Urinary bladder (tissue), 3 donors: ENCODE measurements at regions not wholly inside any gene's neighbourhood (a gene's known extent, or its start where the extent isn't known, plus 50 kb on each side); places are given as distances from the start of the nearest gene placed in this dataset.
"Not testable (repeated sequence)": the region's sequence is repeated elsewhere in the genome, so short reads cannot be mapped to it uniquely, and the experiment has no call there.

Experiments used
- DNase-seq: peaks from one replicate; pipeline ENCODE4 v3.0.0-alpha.2; 2015; ENCODE audit errors: extremely low spot score
- H3K27ac ChIP-seq: one replicate; pipeline ENCODE4 v1.5.1; 2013; ENCODE audit warnings: low read depth, mild to moderate bottlenecking, moderate library complexity
- H3K36me3 ChIP-seq: one replicate; pipeline ENCODE4 v1.6.1; 2013; ENCODE audit warnings: mild to moderate bottlenecking, moderate library complexity; ENCODE audit not compliant: insufficient read depth
- H3K4me1 ChIP-seq: one replicate; pipeline ENCODE4 v1.6.1; 2013; ENCODE audit warnings: mild to moderate bottlenecking, moderate library complexity; ENCODE audit not compliant: insufficient read depth
- H3K4me3 ChIP-seq: one replicate; pipeline ENCODE4 v1.5.1; 2013; ENCODE audit warnings: low read depth, low read length
- whole genome bisulfite sequencing: extraction: QIAGEN DNeasy Blood & Tissue Kit; methylation state at CpG from one replicate; pipeline ENCODE4 v1.1.7; 2013; 5-methylcytosine and 5-hydroxymethylcytosine counted together
- donor health status: healthy with polysubstance abuse.
- donor health status: healthy.

GRCh38 chr4:75422998-75423397, 91.2 kb downstream of the RCHY1 start:
- no peaks in the 10 kb centered on the region for H3K36me3 ChIP-seq
- no peak overlapping the region for H3K4me3 ChIP-seq
- DNase-seq = no peak
- 58% methylated on average over 1 of the region's 1 CpG for WGBS
- no peak overlapping the region for H3K27ac ChIP-seq
- H3K4me1 ChIP-seq = no peaks in the 10 kb centered on the region

DNA sequence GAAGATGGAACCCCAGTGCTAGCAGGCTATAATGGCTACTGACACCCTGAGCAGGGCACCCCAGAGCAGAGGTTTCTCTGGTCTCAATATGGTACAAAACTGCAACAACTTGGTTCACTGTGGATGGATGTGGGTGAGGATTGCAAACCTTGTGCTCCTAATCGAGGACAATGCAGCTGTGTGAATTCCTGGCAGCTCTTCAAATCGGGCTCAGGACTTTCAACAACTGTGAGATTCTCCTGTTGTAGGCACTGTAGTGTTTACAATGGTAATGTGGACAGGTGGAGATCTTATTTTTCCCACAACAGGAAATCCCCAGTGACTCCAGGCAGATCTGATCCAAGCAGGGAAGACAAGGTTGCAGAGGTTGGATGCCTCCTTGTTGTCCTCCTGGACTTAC, 101.5 kb downstream of the RCHY1 start:
- no peak overlapping the region for H3K4me3 ChIP-seq
- WGBS = 75% methylated on average over 2 of the region's 2 CpGs
- no peak for DNase-seq
- no peak overlapping the region for H3K27ac ChIP-seq
- H3K36me3 ChIP-seq = no peaks in the 10 kb centered on the region
- H3K4me1 ChIP-seq = no peaks in the 10 kb centered on the region

DNA sequence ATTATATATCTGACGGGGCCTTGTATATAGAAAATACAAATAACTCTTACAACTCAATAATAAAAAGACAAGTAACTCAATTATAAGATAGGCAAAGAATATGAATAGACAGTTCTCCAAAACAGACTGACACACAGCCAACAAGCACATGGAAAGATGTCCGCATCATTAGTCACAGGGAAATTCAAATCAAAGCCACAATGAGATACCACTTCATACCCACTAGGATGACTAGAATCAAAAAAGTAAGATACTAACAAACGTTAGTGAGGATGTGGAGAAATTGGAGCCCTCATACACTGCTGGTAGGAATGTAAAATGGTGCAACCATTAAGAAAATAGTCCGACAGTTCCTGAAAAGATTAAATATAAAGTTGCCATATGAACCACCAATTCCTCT, 115.7 kb downstream of the RCHY1 start:
- DNase-seq = no peak
- WGBS = 88% methylated on average over 4 of the region's 4 CpGs
- Histone ChIP-seq H3K36me3 (no peaks in the 10 kb centered on the region), H3K4me3 (no peak overlapping the region), H3K27ac (no peak overlapping the region), H3K4me1 (no peaks in the 10 kb centered on the region)

- WGBS = 81% methylated on average over 1 of the region's 1 CpG
- no peak overlapping the region for H3K27ac ChIP-seq
- no peak overlapping the region for H3K4me3 ChIP-seq
- H3K4me1 ChIP-seq = no peaks in the 10 kb centered on the region
- DNase-seq = no peak
- H3K36me3 ChIP-seq = no peaks in the 10 kb centered on the region
Measured at GRCh38 chr4:75391489-75392166, 122.6 kb downstream of the RCHY1 start.

DNA sequence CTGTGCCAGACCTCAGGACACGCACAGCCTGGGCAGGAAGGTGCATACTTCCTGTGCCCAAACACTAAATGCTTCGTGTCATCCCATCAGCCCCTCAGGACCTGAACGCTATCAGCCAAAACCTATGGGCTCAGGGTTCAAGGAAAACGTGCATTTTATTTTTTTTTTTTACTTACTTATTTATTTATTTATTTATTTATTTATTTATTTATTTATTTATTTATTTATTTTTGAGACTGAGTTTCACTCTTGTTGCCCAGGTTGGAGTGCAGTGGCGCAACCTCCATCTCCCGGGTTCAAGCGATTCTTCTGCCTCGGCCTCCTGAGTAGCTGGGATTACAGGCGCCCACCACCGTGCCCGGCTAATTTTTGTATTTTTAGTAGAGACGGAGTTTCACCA, 127.8 kb downstream of the RCHY1 start:
- not testable (repeated sequence) for DNase-seq, H3K27ac ChIP-seq, H3K4me3 ChIP-seq, H3K36me3 ChIP-seq, H3K4me1 ChIP-seq
- WGBS = 95% methylated on average over 12 of the region's 12 CpGs

DNA sequence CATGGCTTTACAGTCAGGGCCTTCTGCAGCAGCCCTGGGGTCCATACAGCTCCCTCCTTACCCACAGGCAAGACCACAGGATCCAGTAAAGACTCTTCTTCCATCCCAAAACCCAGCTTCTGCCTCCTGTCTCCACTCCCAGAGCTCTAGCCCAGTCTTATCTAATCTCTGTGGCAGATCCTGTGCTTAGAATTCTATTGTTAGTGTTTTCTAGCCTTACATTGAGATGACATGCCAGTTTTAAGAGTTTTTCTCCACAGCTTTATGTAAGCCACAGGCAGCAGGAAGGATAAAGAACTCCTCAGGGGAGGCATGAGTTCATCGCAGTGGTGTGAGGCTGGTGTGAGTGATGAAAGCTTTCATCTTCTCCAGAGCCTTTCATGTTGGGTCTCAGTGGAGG, 129.1 kb downstream of the RCHY1 start:
- Histone ChIP-seq H3K36me3 (no peaks in the 10 kb centered on the region), H3K4me1 (no peaks in the 10 kb centered on the region), H3K4me3 (no peak overlapping the region), H3K27ac (no peak overlapping the region)
- no peak for DNase-seq
- 24% methylated on average over 1 of the region's 1 CpG for WGBS

DNA sequence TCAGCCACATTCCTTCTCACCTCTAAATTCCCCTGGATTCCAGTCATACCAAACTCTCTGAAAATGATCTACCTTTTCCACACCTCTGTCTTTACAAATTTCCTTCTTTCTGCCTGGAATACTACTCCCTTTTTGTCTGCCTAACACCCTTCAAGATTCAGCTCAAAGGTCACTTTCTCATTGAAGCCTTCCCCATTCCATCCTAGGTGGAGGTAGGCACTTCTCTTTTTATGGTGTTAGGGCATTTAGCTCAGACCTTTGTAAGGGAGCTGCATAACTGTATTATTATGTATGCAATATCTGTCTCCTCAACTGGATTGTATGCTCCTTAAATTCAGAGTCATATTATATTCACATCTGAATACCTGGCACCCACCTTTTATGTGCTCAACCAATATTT, 137.7 kb downstream of the RCHY1 start:
- Histone ChIP-seq H3K36me3 (no peaks in the 10 kb centered on the region), H3K4me1 (no peaks in the 10 kb centered on the region), H3K4me3 (no peak overlapping the region), H3K27ac (no peak overlapping the region)
- no peak for DNase-seq

- no peaks in the 10 kb centered on the region for H3K4me1 ChIP-seq
- no peak overlapping the region for H3K4me3 ChIP-seq
Measured at GRCh38 chr4:75371915-75372314, 142.3 kb downstream of the RCHY1 start.

GRCh38 chr4:75370576-75370975, 143.6 kb downstream of the RCHY1 start:
- DNase-seq = no peak
- Histone ChIP-seq H3K27ac (no peak overlapping the region), H3K36me3 (no peaks in the 10 kb centered on the region), H3K4me3 (no peak overlapping the region), H3K4me1 (no peaks in the 10 kb centered on the region)
- 88% methylated on average over 3 of the region's 3 CpGs for WGBS

More at GRCh38 chr4:75371915-75372314, 142.3 kb downstream of the RCHY1 start:
- no peak overlapping the region for H3K27ac ChIP-seq
- WGBS = 54% methylated on average over 2 of the region's 2 CpGs
- DNase-seq = no peak
- no peaks in the 10 kb centered on the region for H3K36me3 ChIP-seq

- DNase-seq = no peak
- Histone ChIP-seq H3K4me3 (no peak overlapping the region), H3K27ac (peak overlapping the region; percentile 5), H3K4me1 (no peaks in the 10 kb centered on the region), H3K36me3 (no peaks in the 10 kb centered on the region)
- WGBS = 49% methylated on average over 2 of the region's 2 CpGs
Measured at GRCh38 chr4:75345423-75345822, 168.8 kb downstream of the RCHY1 start.

DNA sequence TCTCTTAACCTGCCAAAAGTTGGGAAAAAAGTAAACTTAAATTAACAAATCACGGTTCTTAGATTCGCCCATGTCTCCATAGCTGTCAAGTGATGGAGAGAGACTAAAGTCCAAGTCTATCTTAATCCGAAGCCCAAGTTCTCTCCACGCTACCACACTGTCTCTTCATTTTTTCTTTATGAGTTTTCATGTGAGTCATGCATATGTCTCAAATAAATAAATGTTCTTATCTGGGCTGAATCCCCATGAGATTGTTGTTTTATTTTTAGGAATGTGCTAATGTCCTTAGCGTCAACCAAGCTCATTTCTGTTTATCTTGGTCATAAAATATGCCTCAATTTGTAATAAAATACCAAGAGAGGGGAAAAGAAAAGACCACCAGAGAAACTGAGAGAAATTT, 169.3 kb downstream of the RCHY1 start:
- H3K36me3 ChIP-seq = no peaks in the 10 kb centered on the region

GRCh38 chr4:75343333-75343732, 170.9 kb downstream of the RCHY1 start:
- DNase-seq = no peak
- 48% methylated on average over 2 of the region's 2 CpGs for WGBS
- Histone ChIP-seq H3K4me3 (no peak overlapping the region), H3K36me3 (no peaks in the 10 kb centered on the region), H3K27ac (no peak overlapping the region), H3K4me1 (no peaks in the 10 kb centered on the region)

More for the DNA sequence above, 169.3 kb downstream of the RCHY1 start:
- H3K27ac ChIP-seq = no peak overlapping the region
- H3K4me3 ChIP-seq = no peak overlapping the region
- no peak for DNase-seq
- H3K4me1 ChIP-seq = no peaks in the 10 kb centered on the region
- WGBS = 26% methylated on average over 5 of the region's 5 CpGs

GRCh38 chr4:75340561-75340960, 173.6 kb downstream of the RCHY1 start:
- no peaks in the 10 kb centered on the region for H3K4me1 ChIP-seq
- no peak overlapping the region for H3K4me3 ChIP-seq
- no peak for DNase-seq
- no peaks in the 10 kb centered on the region for H3K36me3 ChIP-seq
- no peak overlapping the region for H3K27ac ChIP-seq

DNA sequence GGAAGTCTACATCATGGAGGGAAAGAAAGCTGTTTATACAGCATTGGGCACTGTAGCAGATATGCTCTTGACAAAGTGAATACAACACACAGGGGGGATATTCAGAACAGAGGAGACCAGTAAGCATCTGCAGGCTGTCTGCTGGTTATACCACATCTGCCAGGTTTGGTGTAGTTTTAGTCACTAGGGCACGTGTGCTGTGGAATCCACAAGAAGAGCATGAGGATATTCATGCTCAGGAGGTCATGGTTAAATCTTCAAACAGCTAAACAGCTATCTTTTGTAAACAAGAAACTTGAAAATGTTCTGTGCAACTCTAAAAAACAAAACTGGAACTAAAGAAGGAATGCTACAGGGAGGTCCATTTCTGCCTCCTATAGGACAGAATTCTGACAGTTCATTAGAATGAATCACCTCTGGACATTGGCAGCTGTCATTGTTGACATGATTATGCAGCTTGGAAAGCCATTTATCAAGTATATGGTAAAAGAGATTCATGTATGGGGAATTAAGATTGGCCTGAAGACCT, 175.8 kb downstream of the RCHY1 start:
- no peak for DNase-seq
- WGBS = 38% methylated on average over 1 of the region's 1 CpG

More for the DNA sequence above, 175.8 kb downstream of the RCHY1 start:
- no peaks in the 10 kb centered on the region for H3K4me1 ChIP-seq
- H3K36me3 ChIP-seq = no peaks in the 10 kb centered on the region
- H3K27ac ChIP-seq = no peak overlapping the region
- H3K4me3 ChIP-seq = no peak overlapping the region
